SKM-1 treated with dmso at 0.1 percent for 144 hours (cell line): ENCODE measurements at regions not wholly inside any gene's neighbourhood (a gene's known extent, or its start where the extent isn't known, plus 50 kb on each side); places are given as distances from the start of the nearest gene placed in this dataset.
A peak's percentile ranks its signal among the peaks of the same experiment; 100 is the strongest.

ENCODE experiments used
- DNase-seq: peaks from one replicate; lab custom pipeline; 2025; ENCODE audit not compliant: unreplicated experiment; lab: John Stamatoyannopoulos, UW

DNA sequence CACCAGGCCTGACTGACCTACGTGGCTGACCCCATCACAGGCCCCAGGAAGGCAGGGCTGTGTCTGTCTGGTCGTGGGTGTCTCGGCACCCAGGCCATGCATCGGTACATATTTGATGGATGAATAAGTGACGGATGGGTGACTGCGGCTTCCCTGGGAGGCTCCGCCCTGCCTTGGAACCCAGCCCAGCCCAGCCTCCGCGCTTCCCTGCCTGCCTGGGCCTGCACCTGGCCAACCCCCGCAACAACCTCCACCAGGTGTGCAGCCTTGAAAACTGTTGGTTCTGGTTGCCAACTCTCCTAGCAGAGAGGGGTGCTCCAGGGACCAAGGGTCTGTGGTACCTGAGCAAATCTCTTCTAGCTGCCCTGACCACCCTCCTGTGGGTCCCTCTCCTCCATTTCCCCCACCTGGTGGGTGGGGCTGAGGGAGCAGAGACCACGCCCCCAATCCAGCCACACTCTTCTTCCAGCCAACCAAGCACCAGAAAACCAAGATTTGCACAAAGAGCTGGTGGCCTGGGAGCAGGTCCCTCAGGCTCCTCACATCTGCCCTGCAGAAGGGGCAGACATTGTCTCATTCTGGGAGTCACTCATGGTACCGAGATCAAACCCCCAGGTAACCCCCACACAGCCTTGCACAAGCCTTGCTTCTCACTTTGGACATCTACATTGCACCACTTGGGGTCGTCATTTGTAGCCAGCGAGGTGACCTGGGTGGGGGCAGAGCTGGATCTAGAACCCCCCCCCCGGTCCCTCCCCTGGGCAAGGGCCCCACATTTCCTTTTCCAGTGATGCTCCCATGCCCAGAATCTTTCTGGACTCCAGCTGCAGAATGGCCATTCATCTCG is 100.6 kb upstream of the IER5L start:
- DNase-seq: no peak

DNA sequence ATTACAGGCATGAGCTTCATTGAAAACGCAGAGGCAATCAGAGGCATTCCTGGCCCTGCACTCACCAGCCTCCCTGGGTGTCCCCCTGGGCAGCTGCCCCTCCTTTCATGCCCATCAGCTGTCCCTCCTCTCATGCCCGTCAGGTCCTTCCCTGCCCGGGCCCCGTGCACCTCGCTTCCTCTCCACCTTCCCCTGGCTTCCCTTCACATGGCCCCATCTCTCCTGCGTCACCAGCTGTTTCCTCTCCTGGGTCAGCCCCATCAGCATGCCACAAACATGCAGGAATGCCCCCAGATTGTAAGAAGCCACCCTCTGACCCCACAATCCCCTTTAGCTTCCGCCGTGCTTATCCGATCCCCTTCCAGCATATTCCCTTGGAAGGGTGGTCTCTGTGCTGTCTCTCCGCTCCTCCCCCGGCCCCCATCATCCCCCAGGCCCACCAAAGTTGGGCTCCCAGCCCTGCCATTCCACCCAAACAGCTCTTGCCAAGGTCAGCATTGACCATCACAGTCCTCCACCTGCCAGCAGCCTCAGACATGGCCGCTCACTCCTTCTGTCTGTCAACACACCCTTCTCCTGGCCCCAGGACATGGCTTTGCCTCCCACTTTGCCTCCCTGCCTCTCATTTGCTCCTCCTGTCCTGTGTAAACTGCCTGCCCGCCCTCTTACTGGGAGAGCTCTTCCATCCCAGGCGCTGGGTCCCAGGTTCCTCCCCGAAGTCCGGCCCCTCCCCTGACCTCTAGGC is 98.6 kb upstream of the IER5L start:
- DNase-seq: no peak

DNA sequence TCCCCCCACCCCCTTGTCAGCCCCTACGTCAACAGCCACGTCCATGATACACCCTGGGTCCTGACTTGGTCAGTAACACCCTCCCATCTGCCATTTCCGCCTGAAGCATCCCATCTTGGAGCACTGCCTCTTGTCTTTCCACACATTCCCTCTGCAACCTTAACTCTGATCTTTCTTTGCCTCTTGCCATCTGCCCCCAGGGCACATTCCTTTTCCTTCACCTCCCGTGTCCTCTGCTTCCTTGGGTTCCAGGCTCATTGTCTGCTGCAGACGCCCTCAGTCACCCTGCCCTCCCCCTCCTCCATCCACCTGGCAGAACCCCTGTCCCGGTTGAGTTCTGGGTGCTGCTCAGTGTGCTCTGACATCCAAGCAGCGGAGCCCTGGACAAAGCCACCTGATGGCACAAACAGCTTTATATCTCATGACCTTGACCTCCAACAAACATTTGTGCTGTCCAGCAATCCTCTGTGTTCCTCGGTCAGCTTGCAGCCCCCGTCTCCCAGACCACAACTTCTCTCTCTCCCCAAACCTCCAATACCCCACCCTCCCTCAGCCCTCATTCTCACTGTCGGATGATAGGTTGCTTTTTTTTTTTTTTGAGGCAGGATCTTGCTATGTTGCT is 97.7 kb upstream of the IER5L start:
- no peak for DNase-seq

DNA sequence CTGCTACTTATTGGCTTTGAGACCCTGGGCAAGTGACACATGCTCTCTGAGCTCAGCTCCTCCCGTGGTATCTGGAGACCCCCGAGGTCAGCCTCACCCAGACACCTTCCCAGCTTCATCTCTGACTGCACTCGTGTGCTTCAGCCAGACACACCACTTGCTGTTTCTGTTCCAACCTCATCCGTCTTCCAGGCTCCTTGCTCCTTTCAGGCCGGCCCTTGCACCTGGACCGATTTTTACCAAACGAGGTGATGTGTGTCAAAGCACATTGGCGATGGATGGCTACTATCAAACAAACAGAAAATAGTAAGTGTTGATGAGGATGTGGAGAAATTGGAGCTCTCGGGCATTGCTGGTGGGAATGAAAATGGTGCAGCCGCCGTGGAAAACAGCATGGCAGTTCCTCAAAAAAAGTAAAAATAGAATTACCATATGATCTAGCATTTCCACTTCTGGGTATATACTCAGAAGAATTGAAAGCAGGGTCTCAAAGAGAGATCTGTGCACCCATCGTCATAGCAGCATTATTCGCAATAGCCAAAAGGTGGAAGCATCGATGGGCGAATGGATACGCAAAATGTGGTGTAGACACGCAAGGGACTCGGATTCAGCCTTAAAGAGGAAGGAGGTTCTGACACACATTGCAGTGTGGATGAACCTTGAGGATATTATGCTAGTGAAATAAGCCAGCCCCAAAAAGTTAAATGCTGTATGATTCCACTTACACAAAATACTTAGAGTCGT is 96.1 kb upstream of the IER5L start:
- no peak for DNase-seq

DNA sequence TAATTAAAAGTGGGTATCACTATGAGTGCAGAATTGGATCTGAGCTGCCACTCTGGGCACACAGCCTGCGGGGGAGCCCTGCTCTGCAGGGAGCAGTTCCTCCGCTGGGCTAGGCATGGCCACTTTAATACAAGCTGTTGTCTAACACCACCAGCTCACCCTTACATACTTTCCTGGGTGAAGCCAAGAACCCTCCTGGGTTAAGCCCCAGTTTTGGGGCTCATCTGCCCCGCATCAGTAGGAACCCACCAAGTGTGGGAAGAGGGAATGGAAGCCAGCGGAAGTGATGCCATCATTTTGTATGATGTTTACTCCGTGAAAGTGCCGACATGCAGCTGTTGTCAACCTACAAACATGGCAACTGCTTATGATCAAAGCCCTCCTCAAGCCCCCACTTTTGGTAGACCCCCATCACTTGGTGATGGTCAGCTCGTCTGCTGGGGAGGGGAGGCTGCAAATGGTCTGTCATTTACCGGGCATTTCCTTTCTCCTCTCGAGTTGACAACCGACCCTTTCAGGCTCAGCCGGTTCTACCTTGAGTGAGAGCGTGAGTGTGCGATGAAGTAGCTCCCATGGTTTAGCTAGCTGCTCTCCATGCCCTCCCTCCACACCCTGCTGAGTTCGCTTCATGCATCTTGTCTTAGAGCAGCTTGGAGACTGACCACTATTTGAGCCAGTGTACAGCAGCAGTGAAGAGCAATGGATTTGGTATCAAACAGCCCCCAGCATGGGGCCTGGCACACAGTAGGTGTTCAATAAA is 95.3 kb upstream of the IER5L start:
- no peak for DNase-seq

DNA sequence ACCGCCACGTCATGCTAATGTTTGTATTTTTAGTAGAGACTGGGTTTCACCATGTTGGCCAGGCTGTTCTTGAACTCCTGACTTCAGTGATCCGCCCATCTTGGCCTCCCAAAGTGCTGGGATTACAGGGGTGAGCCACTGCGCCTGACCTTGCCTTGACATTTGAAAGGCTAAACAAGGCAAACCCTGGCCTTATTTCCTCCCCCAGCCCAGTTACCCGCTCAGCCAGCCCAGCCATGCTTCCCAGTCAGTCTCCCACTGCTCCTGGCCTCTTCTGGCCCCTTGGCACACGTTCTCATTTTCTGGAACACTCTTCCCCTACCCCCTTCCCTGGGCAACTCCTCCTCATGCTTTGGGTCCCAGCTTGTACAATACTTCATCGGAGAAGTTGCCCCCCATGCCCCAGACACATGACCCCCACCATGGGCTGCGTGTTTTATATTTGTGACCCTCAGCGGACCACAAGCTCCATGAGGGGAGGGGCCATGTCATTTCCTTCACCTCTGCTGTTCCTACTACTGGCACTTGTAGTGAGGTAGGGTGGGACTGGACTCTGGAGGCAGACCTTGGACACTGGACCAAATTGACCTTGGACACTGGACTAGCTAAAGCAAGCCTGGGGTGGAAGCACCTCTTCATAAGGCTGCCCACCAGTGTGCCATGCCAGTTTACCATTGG is 94.4 kb upstream of the IER5L start:
- DNase-seq: no peak

DNA sequence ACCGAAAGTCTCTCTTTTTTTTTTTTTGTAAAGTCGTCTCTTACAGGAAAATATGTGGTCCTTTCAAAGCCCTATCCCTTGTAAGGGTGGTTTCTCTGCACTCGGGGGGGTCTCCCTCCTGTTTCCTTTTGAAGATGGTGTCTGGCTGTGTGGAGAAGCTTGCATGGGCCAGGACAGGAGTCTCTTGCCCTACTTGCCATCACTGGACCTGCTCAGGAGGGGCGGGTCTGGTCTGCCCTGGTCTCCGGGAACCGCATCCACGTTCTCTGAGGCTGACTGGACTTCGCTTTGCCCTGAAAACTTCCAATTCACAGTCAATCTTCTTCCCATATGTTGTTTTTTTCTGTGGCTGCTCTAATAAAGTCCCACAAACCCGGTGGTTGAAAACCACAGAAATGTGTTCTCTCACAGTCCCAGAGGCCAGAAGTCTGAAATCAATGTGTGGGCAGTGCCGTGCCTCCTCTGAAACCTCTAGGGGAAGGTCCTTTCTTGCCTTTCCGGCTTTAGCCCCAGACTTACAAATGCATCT is 92.9 kb upstream of the IER5L start:
- peak; percentile 70 for DNase-seq

DNA sequence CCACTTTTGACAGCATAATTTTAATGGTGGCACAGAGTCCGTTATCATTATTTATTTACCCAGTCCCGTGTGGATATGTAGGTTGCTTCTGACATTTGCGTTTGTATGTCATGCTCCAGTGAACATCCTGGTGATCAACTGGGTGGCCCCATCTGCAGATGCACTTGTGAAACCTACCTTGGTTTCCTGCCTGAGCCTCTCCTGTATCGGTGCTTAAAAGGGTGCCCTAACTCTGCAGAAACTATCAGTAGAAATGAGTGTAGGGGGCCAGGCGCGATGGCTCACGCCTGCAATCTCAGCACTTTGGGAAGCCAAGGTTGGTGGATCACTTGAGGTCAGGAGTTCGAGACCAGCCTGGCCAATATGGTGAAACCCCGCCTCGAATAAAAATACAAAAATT is 92.1 kb upstream of the IER5L start:
- DNase-seq: no peak

DNA sequence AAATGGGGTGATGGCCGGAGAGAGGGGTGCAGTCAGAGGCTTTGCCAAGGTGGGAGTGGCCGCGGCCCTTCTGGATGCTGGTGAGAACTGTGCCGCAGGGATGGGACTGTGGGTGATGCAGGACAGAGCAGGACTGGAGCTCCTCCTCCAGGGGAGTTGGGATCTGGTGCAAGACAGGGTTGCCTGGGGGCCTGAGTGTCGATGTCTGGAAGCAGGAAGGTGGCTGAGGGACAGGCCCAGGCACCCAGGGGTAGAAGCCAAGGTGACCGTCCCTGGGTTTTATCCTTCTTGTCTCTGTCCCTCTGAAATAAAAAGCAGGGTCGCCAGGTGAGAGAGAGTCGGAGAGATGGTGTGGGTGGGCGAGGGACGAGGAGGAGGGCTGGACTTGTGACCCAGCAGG is 89.1 kb upstream of the IER5L start:
- no peak for DNase-seq

DNA sequence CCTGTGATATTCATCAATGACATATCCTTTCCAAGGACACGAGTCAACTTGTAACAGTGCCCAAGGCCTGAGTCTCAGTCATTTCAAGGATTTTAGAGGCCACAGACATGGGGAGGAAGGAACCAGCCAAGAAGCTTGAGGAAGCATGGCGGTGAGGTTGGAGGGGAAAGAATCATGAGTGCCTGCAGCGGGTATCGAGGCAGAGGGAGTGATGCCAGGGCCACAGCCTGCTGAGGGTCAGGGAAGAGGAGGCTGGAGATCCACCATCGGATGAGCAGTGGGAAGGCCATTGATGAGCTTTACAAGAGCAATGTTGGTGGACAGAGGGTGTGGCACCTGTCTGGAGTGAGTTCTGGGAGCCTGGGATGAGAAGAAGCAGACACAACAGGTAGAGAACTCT is 88.5 kb upstream of the IER5L start:
- DNase-seq: no peak

DNA sequence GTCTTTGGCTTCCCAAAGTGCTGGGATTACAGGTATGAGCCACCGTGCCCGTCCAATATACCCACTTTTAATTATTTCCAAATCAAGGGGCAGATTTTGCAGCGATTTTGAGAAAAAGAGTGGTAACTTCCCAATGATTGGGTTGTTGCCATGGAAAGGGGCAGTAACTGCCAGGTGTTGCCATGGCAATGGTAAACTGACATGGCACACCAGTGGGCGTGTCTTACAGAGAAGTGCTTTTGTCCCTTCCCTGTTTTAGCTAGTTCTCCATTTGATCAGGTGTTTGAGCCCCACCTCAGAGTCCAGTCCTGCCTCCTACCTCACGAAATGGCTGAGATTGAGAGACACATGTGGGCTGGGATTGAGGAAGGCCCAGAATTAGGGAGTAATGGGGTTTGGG is 86.3 kb upstream of the IER5L start:
- DNase-seq: peak; percentile 11

DNA sequence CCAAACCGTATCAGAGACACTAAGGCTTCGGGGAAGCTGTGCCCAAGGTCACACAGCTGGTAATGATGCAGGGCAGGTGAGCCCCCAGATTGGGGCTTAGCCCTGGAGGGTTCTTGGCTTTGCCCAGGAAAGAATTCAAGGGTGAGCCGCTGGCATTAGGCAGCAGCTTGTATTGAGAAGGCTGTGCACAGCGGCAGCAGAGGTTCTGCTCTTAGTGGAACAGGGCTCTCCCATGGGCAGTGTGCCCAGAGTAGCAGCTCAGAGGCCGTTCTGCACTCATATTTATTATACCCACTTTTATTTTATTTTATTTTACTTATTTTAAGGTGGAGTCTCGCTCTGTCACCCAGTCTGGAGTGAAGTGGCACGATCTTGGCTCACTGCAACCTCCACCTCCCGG is 85.8 kb upstream of the IER5L start:
- DNase-seq: no peak

DNA sequence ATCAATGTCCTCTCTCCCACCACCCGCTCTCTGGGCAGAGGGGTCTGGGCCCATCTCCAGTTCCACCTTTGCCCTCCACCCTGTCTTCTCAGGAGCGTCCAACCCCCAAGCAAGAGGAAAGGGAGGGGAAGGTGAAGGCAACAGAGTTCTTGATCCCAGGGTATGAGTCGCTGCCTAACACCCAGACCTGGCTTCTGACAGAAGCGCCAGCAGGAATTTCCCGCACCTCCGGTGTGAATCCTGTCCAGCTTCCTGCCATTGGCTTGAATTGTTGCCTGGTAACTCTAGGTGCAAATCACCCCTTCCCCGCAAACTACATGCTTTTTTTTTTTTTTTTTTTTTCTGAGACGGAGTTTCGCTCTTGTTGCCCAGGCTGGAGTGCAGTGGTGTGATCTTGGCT is 84.2 kb upstream of the IER5L start:
- DNase-seq: no peak

DNA sequence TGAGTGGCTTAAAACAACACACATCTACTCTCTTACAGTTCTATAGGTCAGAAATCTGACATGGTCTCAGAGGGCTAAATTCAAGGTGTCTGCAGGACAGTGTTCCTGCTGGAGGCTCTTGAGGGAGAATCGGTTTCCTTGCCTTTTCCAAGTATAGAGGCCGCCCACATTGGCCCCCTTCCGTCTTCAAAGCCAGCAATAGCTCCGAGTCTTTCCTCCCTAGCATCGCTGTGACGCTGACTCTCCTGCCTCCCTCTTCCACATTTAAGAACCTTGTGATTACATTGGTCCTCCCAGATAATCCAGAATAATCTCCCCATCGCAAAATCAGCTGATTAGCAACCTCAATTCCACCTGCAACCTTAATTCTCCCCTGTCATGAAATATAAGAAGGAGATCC is 81.3 kb upstream of the IER5L start:
- no peak for DNase-seq

DNA sequence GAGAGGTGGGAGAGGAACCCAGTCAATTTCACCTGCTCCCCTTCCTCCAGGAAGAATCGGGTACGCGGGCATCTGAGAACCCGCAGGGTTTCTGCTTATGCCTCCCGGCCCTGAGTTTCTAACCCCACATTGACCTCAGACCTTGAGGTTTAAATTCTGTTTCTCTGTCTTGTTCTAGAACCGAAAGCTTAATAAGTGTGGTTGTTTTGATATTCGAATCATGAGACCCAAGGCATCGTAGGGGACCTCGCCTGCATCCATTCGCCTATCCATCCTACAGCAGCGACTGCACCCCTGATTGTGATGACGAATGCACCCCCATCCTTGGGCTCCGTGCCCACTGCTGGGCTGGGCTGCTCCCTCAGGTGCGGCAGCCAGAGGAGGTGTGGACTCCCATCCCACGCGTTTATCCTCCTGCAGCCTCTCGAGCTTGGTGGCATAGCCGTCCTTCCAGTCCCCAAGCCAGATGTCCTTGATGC is 80.8 kb upstream of the IER5L start:
- no peak for DNase-seq

DNA sequence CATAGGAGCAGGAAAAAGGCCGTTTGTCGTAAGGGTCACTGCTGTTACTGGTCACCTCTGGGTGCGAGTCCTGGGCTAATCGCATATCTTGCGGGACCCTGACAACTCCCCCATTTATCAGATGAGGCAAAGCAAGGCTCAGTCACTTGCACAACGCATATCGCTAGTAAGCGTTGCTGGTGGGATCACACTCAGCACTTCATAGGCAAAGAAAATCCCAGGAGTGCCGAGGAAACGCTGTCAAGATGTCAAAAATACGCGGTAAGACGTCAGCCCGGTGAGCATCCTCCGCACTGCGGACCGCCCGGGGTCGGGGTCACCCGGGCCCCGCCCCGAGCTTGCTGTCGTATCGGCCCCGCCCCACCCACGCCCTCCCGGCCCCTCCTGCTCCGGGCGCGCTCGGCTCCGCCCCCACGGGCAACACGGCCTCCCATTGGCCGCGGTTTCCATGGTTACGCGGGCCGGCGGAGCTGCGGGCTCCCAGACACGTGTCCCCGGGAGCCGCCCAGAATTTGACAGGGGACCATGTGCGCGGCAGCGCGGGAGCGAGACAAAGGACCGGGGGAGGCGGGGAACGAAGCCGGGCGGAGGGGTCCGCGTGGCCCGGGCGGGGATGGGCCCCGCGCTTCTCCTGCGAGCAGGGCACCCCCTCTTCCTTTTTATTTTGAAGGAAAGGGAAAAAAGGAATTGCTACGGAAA is 80.2 kb upstream of the IER5L start:
- DNase-seq: peak; percentile 29

DNA sequence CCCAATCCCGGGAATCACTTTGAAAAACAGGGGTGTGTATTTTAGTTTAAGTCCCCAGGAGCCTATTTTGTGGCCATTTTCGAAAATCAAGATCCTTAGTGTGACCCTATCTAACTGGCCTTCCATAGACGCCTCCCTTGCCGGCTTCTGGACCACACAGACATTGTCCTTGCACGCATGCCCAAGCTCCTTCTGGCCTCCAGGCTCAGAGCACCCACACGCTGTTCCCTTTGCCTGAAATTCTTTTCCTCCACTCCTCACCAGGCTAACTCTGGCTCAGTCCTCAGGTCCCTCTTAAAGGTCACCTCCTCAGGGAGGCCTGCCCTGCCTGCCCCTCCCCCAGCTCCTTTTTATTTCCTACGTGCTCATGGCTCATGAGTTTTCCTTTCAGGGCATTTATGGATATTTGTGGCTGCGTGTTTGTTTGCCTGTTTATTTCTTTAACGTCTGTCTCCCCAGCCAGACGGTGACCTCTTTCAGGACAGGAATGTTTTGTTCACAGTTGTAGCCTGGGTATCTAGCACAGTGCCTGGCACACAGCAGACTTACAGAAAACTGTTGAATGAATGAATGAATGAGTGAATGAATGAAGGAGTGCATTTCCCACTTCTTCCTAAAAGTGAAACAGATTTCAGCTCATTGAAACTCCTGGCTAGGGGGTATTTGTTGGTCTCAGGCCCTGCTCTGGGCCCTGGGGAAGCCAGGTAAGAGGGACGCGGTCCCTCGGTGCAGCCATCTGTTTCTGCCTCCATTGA is 79.1 kb upstream of the IER5L start:
- no peak for DNase-seq

DNA sequence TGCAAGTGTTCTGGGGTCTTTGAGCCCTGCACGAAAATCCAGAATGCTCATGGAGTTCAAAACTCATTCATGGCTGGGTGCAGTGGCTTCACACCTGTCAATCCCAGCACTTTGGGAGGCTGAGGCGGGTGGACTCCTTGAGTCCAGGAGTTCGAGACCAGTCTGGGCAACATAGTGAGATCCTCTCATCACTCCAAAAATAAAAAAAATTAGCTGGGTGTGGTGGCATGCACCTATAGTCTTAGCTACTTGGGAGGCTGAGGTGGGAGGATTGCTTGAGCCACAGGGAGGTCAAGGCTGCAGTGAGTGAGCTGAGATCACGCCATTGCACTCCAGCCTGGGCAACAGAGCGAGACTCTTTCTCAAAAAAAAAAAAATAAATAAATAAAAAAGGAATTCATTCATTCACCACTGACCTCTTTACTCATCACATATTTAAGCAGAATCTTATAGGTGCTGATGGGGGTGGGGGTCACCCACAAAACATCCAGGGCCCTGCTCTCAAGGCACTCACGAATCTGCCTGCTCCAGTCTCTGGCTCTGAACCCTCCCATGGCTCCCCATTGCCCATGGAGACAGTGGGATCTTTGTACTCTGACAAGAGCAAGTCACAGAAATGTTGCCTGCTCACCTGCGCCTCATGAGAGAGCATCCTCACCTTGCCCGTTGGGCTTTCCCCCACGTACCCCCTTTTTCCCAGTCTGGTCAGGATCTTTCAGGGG is 76.7 kb upstream of the IER5L start:
- DNase-seq: no peak
